Body of pancreas (tissue), 4 donors: ENCODE measurements at regions not wholly inside any gene's neighbourhood (a gene's known extent, or its start where the extent isn't known, plus 50 kb on each side); places are given as distances from the start of the nearest gene placed in this dataset.
"Not testable (repeated sequence)": the region's sequence is repeated elsewhere in the genome, so short reads cannot be mapped to it uniquely, and the experiment has no call there.

ENCODE experiments used
- ATAC-seq: fragments of 150-250 bp; one replicate; pipeline ENCODE4 v1.9.1; 2016
- DNase-seq, 4 donors: peaks; one replicate each; pipeline ENCODE4 v3.0.0-alpha.2; 2019
- H3K27ac ChIP-seq, 4 donors: fragments of 200-600 bp; sonication (generic); 1 replicate in 3 of 4; 2 replicates in 1 of 4; pipeline versions ENCODE4 v1.5.1 to v1.6.1; 2016 to 2019; ENCODE audit warnings: mild to moderate bottlenecking in 1 of 4, mixed read lengths in 1 of 4, moderate library complexity in 1 of 4
- H3K27me3 ChIP-seq, 2 donors: fragments of 200-600 bp; sonication (generic); one replicate each; pipeline ENCODE4 v1.6.0; 2016; ENCODE audit warnings: mild to moderate bottlenecking in 1 of 2
- H3K36me3 ChIP-seq, 2 donors: fragments of 200-600 bp; sonication (generic); replicated peaks in 1 of 2; 2 replicates each; pipeline ENCODE4 v1.5.1; 2016; ENCODE audit warnings: low read depth in 2 of 2; ENCODE audit not compliant: insufficient read depth in 1 of 2
- H3K4me1 ChIP-seq: fragments of 200-600 bp; sonication (generic); one replicate; pipeline ENCODE4 v1.6.0; 2016
- H3K4me3 ChIP-seq, 2 donors: fragments of 200-600 bp; sonication (generic); 1 replicate in 1 of 2; 2 replicates in 1 of 2; pipeline ENCODE4 v1.5.1; 2016 to 2019
- H3K9me3 ChIP-seq, 3 donors: fragments of 200-600 bp; sonication (generic); 1 replicate in 2 of 3; 2 replicates in 1 of 3; pipeline ENCODE4 v1.5.1; 2016
- CTCF ChIP-seq, 7 experiments: fragments of 450-650 bp in 4 of 7; fragments of 200-600 bp in 3 of 7; sonication (generic) in 3 of 7; IDR thresholded peaks; one replicate each; pipeline ENCODE4 v1.5.1; 2016 to 2019; ENCODE audit warnings: antibody characterized with exemption in 7 of 7
- POLR2A ChIP-seq, 3 donors: fragments of 450-650 bp; IDR thresholded peaks; one replicate each; pipeline ENCODE4 v1.6.1; 2016; ENCODE audit warnings: antibody characterized with exemption in 3 of 3, mild to moderate bottlenecking in 2 of 3
- WGBS, 2 donors: methylation state at CpG; one replicate each; pipeline ENCODE4 v1.1.5; 2017; 5-methylcytosine and 5-hydroxymethylcytosine counted together
- intact Hi-C: fragments of 100-400 bp; cut with DNase I; formaldehyde crosslinking; loops from one replicate; pipeline ENCODE4 v1.15.1; 2023

- Histone ChIP-seq H3K27me3 (no peaks in the 10 kb centered on the region), H3K36me3 (no peaks in the 10 kb centered on the region), H3K4me1 (no peaks in the 10 kb centered on the region), H3K9me3 (no peaks in the 10 kb centered on the region), H3K4me3 (no peak overlapping the region), H3K27ac (no peak overlapping the region)
- no peak for ATAC-seq
- intact Hi-C loops: no loop called here
- 80 to 87% methylated on average over 3 of the region's 3 CpGs for WGBS, 2 donors
- TF ChIP-seq POLR2A (IDR thresholded peaks at IDR 0.05) (no peak), CTCF (IDR thresholded peaks at IDR 0.05) (no peak)
- no peak for DNase-seq
Measured at GRCh38 chr3:127438951-127439350, 151.1 kb upstream of the PRR20G start.

- WGBS, 2 donors: 86 to 94% methylated on average over 4 of the region's 4 CpGs
- ATAC-seq (no peak), DNase-seq (no peak)
- no peaks in the 10 kb centered on the region for H3K9me3 ChIP-seq
- no peaks in the 10 kb centered on the region for H3K4me1 ChIP-seq
- no peak overlapping the region for H3K27ac ChIP-seq
- no peaks in the 10 kb centered on the region for H3K36me3 ChIP-seq
- intact Hi-C loops: no loop called here
- H3K4me3 ChIP-seq: no peak overlapping the region
- no peaks in the 10 kb centered on the region for H3K27me3 ChIP-seq
- no peak for TF ChIP-seq POLR2A (IDR thresholded peaks at IDR 0.05)
- TF ChIP-seq CTCF (IDR thresholded peaks at IDR 0.05): no peak
Measured at GRCh38 chr3:127438371-127438770, 150.5 kb upstream of the PRR20G start.

GRCh38 chr3:127435299-127435698 lies 147.5 kb upstream of the PRR20G start:
- intact Hi-C loops: not testable (repeated sequence)

GRCh38 chr3:127431066-127431465 lies 143.2 kb upstream of the PRR20G start:
- intact Hi-C loops: no loop called here
- H3K36me3 ChIP-seq: no peaks in the 10 kb centered on the region
- no peak overlapping the region for H3K4me3 ChIP-seq
- ATAC-seq (no peak), DNase-seq (peak in 2 of 4 donors; percentile 31 to 49)
- no peaks in the 10 kb centered on the region for H3K9me3 ChIP-seq
- H3K27me3 ChIP-seq: no peaks in the 10 kb centered on the region
- no peak overlapping the region for H3K27ac ChIP-seq
- H3K4me1 ChIP-seq: no peaks in the 10 kb centered on the region
- TF ChIP-seq CTCF (IDR thresholded peaks at IDR 0.05) (no peak), POLR2A (IDR thresholded peaks at IDR 0.05) (no peak)
- 34% methylated on average over 6 of the region's 6 CpGs for WGBS, 2 donors

More at GRCh38 chr3:127435299-127435698, 147.5 kb upstream of the PRR20G start:
- not testable (repeated sequence) for H3K4me3 ChIP-seq, DNase-seq, H3K36me3 ChIP-seq, H3K27me3 ChIP-seq, H3K4me1 ChIP-seq, H3K27ac ChIP-seq, ATAC-seq, H3K9me3 ChIP-seq
- WGBS, 2 donors: 79 to 85% methylated on average over 2 of the region's 2 CpGs

- TF ChIP-seq CTCF (IDR thresholded peaks at IDR 0.05) (no peak), POLR2A (IDR thresholded peaks at IDR 0.05) (no peak)
- Histone ChIP-seq H3K9me3 (no peaks in the 10 kb centered on the region), H3K27ac (no peak overlapping the region), H3K4me1 (no peaks in the 10 kb centered on the region), H3K36me3 (no peaks in the 10 kb centered on the region), H3K4me3 (no peak overlapping the region), H3K27me3 (no peaks in the 10 kb centered on the region)
- intact Hi-C loops: no loop called here
- WGBS, 2 donors: 56 to 75% methylated on average over 2 of the region's 2 CpGs
- no peak for ATAC-seq
- DNase-seq: peak in 1 of 4 donors; percentile 14
Measured at GRCh38 chr3:127428344-127428997, 140.6 kb upstream of the PRR20G start.
